ENCODE measurements at regions not wholly inside any gene's neighbourhood (a gene's known extent, or its start where the extent isn't known, plus 50 kb on each side); places are given as distances from the start of the nearest gene placed in this dataset.

- H3K27ac ChIP-seq = no peak overlapping the region
- H3K9me3 ChIP-seq = peaks cover 0 to 24% (median 7%) of the 10 kb centered on the region in 8 donors
- intact Hi-C loops (cut with DNase I; ENCODE audit: low total_unique reads) = no loop called here
- no peak for TF ChIP-seq CTCF (IDR thresholded peaks at IDR 0.05 in 8 of 11, conservative IDR thresholded peaks at IDR 0.05 in 3 of 11)
- TF ChIP-seq POLR2AphosphoS5 (IDR thresholded peaks at IDR 0.05) = no peak
- TF ChIP-seq POLR2A (IDR thresholded peaks at IDR 0.05) = no peak
- H3K4me1 ChIP-seq = no peaks in the 10 kb centered on the region
- H3K36me3 ChIP-seq = no peaks in the 10 kb centered on the region
- no peaks in the 10 kb centered on the region for H3K27me3 ChIP-seq (replicated peaks in 1 of 7)
- H3K4me3 ChIP-seq = no peak overlapping the region
- DNase-seq = no peak
These were observed 99.8 kb upstream of the TMTC1 start for GRCh38 chr12:29883525-29883924.

- no peaks in the 10 kb centered on the region for H3K27me3 ChIP-seq (replicated peaks in 1 of 7)
- no peaks in the 10 kb centered on the region for H3K4me1 ChIP-seq
- peaks cover 0 to 17% (median 4%) of the 10 kb centered on the region in 8 donors for H3K9me3 ChIP-seq
- 51 to 83% (median 67%) methylated on average over 2 of the region's 2 CpGs for WGBS, 5 donors
- TF ChIP-seq CTCF (IDR thresholded peaks at IDR 0.05 in 8 of 11, conservative IDR thresholded peaks at IDR 0.05 in 3 of 11) (no peak), POLR2A (IDR thresholded peaks at IDR 0.05) (no peak), POLR2AphosphoS5 (IDR thresholded peaks at IDR 0.05) (no peak)
- no peak overlapping the region for H3K27ac ChIP-seq
- no peaks in the 10 kb centered on the region for H3K36me3 ChIP-seq
- no peak overlapping the region for H3K4me3 ChIP-seq
- intact Hi-C loops (cut with DNase I; ENCODE audit: low total_unique reads) = no loop called here
- no peak for DNase-seq
These were observed 99.1 kb upstream of the TMTC1 start for GRCh38 chr12:29882846-29883245.

- Histone ChIP-seq H3K9me3 (peaks cover 0 to 32% (median 18%) of the 10 kb centered on the region in 8 donors), H3K4me1 (no peaks in the 10 kb centered on the region), H3K27me3 (replicated peaks in 1 of 7) (no peaks in the 10 kb centered on the region), H3K27ac (no peak overlapping the region), H3K36me3 (no peaks in the 10 kb centered on the region), H3K4me3 (no peak overlapping the region)
- no peak for DNase-seq
- TF ChIP-seq POLR2AphosphoS5 (IDR thresholded peaks at IDR 0.05) = no peak
- TF ChIP-seq CTCF (IDR thresholded peaks at IDR 0.05 in 8 of 11, conservative IDR thresholded peaks at IDR 0.05 in 3 of 11) = no peak
- TF ChIP-seq POLR2A (IDR thresholded peaks at IDR 0.05) = no peak
- intact Hi-C loops (cut with DNase I; ENCODE audit: low total_unique reads) = no loop called here
- 76 to 93% (median 83%) methylated on average over 3 of the region's 3 CpGs for WGBS, 5 donors
These were observed 97.2 kb upstream of the TMTC1 start for GRCh38 chr12:29880987-29881386.

GRCh38 chr12:29879606-29880308 is 96.0 kb upstream of the TMTC1 start:
- H3K36me3 ChIP-seq = no peaks in the 10 kb centered on the region
- H3K27ac ChIP-seq = no peak overlapping the region
- peaks cover 0 to 26% (median 15%) of the 10 kb centered on the region in 8 donors for H3K9me3 ChIP-seq
- no peaks in the 10 kb centered on the region for H3K27me3 ChIP-seq (replicated peaks in 1 of 7)
- H3K4me1 ChIP-seq = no peaks in the 10 kb centered on the region
- 84 to 94% (median 88%) methylated on average over 4 of the region's 4 CpGs for WGBS, 5 donors
- intact Hi-C loops (cut with DNase I; ENCODE audit: low total_unique reads) = no loop called here
- TF ChIP-seq POLR2AphosphoS5 (IDR thresholded peaks at IDR 0.05) (no peak), CTCF (IDR thresholded peaks at IDR 0.05 in 8 of 11, conservative IDR thresholded peaks at IDR 0.05 in 3 of 11) (no peak), POLR2A (IDR thresholded peaks at IDR 0.05) (no peak)
- DNase-seq = no peak
- no peak overlapping the region for H3K4me3 ChIP-seq

All from spleen (tissue), 11 donors.